HUDEP-2 (cell line): ENCODE measurements at regions not wholly inside any gene's neighbourhood (a gene's known extent, or its start where the extent isn't known, plus 50 kb on each side); places are given as distances from the start of the nearest gene placed in this dataset.

Experiments used
- DNase-seq, 76 experiments: peaks; one replicate each; lab custom pipeline; 2025; ENCODE audit not compliant: unreplicated experiment in 76 of 76; lab: John Stamatoyannopoulos, UW

DNA sequence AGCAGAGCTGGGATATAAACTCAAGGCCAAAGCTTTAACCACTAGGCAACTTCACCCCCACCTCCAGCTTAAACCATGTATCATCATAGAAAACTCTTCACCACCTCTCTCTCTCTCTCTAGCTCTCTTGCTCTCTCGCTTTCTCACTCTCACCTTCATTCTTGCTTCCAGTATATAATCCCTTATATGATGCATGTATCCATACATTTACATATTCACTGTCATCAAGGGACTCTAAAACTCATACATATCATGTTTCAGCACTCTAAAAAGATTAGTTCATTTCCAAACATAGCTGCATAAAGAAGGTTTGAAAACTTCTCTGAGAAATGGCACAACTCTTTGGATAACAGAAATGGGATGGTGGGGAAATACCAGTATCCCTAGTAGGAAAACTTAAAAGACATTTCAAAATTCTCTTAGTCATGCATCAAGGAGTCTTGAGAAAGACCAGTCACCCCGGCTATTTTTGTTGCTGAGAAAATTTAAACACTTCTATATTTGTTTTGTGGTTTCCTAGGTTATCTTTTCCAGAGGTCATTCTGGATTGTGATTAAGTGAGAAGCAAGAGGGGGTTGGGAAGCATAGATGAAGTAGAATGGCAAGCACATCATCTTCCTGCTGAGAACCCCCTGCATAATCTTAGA, 447.8 kb upstream of the THBS1 start:
- no peak for DNase-seq

- no peak for DNase-seq
These were observed 446.6 kb upstream of the THBS1 start for GRCh38 chr15:39134282-39134681.

DNA sequence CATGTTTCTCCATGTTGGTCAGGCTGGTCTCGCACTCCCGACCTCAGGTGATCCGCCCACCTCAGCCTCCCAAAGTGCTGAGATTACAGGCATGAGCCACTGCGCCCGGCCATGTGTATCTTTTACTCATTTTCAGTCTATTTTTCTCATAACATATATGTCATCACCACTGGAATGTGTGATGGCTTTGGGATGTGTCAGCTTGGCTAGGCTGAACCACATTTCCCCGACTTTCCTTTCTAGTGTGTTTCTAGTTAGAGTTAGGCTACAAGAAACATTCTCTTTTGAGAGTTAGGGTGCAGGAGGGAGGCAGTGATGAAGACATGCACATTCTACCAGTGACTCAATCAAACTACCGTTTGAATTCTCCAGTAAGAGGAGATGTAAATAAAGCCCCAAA, 444.9 kb upstream of the THBS1 start:
- no peak for DNase-seq

DNA sequence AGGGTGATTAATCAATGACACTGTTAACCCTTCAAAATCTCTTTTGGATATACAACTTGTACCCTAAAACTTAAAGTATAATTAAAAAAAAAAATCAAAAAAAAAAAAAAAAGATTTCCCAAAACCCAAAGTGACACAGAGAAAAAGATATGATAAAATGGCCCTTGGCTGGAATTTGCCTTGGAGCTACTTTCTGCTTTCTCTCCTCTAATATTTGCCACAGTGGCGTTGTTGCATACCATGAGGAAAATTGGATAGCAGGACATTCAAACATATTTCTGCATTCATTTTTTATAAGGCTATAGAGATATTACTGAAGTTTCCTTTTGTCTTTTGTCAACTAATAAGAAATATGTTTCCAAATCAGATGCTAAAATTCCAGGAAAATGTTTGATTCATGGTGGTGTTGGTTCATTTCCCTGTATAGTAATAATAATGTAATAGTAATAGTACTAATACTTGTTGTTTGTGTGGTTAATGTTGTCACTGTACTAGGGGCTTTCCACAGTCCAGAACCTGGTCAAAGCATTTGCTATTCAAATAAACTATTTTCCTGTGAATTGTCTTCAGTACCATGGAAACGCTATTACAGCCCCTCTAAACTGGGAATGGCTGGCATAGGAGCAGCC, 441.3 kb upstream of the THBS1 start:
- DNase-seq = no peak

GRCh38 chr15:39140060-39140604, 440.7 kb upstream of the THBS1 start:
- DNase-seq = peak in 64 of 76 experiments; percentile 2 to 81 (median 41)

DNA sequence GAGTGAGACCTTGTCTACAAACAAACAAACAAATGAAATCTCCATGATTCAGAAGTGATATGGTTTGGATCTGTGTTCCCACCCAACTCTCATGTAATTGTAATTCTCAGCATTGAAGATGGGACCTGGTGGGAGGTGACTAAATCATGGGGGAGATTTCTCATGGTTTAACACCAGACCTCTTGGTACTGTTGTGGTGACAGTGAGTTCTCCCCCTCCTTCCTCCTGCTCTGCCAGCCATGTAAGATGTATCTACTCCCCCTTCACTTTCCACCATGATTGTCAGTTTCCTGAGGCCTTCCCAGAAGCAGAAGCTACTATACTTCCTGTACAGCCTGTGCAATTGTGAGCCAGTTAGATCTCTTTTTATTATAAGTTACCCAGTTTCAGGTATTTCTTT, 438.4 kb upstream of the THBS1 start:
- no peak for DNase-seq

- DNase-seq = no peak
These were observed 437.4 kb upstream of the THBS1 start for GRCh38 chr15:39143479-39143878.

DNA sequence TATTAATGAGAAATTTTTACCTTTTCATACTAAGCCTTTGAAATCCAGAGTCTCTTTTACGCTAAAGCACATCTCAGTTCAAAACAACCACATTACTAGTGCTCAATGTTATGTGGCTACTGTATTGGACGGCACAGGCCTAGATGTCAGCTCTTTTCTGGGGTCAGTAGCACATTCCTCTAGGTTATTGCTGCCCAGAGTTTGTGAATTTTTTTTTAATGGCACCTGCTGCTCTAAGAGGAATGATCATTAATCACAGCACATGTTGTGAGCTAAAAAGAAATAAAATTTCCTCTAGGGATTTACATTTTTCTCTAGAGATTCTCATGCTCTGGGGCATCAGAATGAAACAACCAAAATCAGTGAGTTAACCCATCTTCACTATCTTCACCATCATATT, 436.8 kb upstream of the THBS1 start:
- DNase-seq = no peak

GRCh38 chr15:39144613-39145499, 436.0 kb upstream of the THBS1 start:
- no peak for DNase-seq

DNA sequence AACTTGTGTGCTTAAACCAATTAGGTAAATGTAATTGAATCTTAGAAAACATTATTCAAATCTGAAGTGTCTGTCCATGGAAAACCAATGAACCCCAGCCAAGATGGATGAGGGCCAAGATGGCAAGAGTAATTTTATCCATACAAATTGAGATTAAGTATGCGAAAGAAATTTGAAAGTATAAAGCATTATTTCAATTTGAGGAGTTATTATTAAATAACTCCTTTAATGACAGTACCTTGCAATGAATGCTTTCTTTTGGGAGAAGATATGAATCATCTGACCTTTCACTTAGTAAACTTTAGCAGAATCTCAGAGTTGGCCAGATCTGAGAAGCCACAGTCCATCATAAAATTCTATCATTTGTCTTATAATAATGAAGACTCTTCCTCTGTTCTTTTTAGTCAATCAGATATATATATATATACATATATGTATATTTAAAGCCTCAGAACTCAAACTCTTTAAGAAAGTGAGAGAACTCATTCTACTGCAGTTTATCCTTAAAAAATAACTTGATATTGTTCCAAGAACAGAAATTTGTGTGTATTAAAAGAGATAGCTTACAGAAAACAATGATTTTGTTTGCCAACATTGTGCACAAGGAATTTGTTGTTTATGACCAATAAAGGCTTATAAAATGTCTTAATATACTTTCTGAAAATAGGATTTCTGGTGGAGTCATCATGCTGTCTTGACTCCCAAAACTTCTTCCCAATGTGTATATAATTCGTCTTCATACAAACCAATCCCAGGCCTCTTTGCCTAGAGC, 434.8 kb upstream of the THBS1 start:
- DNase-seq = no peak

GRCh38 chr15:39149636-39150150, 431.2 kb upstream of the THBS1 start:
- no peak for DNase-seq

GRCh38 chr15:39151545-39151944, 429.3 kb upstream of the THBS1 start:
- no peak for DNase-seq

DNA sequence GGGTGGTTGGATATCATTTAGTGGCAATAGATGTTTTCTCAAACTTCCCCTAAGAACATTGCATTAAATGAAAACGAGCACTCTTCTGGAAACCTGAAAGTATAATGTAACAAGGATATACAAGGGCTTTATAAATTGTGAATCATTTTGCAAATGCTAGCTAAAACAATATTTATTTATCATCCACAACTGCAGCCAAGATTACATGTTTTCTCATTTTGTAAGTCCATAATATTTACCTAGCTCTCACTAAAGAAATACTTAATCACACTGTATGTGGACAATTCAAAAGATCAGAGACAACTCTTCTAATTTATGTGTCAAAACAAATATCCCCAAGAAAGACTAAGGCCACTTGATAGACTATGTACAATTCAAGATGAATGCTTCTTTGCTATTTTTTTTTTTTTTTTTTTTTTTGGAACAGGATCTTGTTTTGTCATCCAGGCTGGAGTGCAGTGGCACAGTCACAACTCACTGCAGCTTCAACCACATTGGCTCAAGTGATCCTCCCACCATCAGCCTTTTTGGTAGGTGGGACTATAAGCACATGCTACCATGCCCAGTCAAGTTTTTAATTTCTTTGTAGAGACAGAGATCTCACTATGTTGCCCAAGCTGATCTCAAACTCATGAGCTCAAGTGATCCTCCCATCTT, 427.7 kb upstream of the THBS1 start:
- no peak for DNase-seq

- DNase-seq = no peak
These were observed 427.2 kb upstream of the THBS1 start for GRCh38 chr15:39153716-39154115.

GRCh38 chr15:39154227-39154638, 426.6 kb upstream of the THBS1 start:
- DNase-seq = no peak

DNA sequence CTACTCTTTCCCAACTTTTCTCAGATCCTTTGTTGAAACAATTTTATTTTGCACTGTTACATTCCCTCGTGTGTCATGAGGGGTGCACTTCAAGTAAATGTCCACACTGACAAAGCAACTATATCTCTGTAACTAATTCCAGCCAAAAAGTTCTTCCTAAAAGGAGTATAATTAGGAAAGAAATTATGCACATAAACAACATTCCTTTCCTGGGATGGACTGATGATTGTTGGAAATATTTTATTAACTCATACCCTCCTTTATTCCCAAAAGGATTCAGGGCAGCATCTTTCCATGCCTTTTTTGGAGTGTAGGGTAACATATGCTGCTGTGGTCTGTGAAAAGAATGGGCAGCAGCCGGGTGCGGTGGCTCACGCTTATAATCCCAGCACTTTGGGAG, 426.1 kb upstream of the THBS1 start:
- no peak for DNase-seq

DNA sequence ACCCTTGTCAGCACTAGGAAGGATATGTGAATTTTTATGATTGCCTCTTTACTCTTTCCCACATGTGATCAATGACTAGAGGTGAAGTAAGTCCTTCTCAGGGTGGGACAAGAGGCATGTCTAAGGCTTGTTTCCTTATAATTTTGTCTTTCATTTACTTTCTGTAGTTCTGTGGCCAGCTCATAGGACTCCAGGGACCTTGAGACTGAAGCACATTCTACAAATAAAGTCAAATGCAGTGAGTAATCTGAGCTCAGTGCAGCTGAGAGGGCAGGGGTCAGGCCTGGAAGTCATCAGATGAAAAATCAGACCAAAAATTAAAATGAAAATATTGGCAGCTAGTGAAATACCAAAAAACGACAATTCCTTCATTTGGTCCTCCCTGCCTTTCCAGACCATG, 424.7 kb upstream of the THBS1 start:
- DNase-seq = no peak

GRCh38 chr15:39156646-39157250, 424.1 kb upstream of the THBS1 start:
- no peak for DNase-seq

GRCh38 chr15:39157882-39158281, 423.0 kb upstream of the THBS1 start:
- no peak for DNase-seq

DNA sequence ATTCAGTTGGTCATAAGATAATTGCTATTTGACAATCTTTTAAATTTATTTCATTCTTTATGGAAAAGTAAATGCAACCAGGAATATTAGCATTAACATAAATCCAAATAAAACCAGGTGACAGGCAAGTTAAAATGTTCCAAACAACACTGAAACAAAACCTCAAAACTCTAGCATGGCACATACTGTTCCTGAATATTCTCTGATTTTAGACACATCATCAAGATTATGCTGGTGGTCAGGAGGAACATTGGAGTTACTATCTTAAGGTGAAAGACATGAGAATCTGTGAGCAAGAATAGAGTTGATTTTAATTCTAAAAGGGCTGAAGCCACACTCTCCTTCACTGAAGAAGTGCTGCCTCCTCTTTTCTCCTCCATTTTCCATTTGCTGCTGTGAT, 421.0 kb upstream of the THBS1 start:
- no peak for DNase-seq
